ENCODE measurements at regions not wholly inside any gene's neighbourhood (a gene's known extent, or its start where the extent isn't known, plus 50 kb on each side); places are given as distances from the start of the nearest gene placed in this dataset.

GRCh38 chr5:2006193-2006970, 123.7 kb upstream of the IRX4 start:
- Mint-ChIP-seq H3K9me3 (no peaks in the 10 kb centered on the region), H3K4me1 (ENCODE audit: low read depth in 2 of 2) (no peaks in the 10 kb centered on the region), H3K4me3 (no peak overlapping the region), H3K27ac (no peak overlapping the region), H3K36me3 (ENCODE audit: insufficient read depth) (no peaks in the 10 kb centered on the region), H3K27me3 (peaks cover 32 to 58% of the 10 kb centered on the region in 2 donors)
- ATAC-seq (replicated peaks) (no peak), DNase-seq (no peak)

GRCh38 chr5:2005101-2006041, 122.6 kb upstream of the IRX4 start:
- Mint-ChIP-seq H3K9me3 (no peaks in the 10 kb centered on the region), H3K27me3 (peaks cover 41 to 58% of the 10 kb centered on the region in 2 donors), H3K4me1 (ENCODE audit: low read depth in 2 of 2) (no peaks in the 10 kb centered on the region), H3K27ac (no peak overlapping the region), H3K36me3 (ENCODE audit: insufficient read depth) (no peaks in the 10 kb centered on the region), H3K4me3 (no peak overlapping the region)
- DNase-seq (no peak), ATAC-seq (replicated peaks) (no peak)

- peaks cover 44 to 63% of the 10 kb centered on the region in 2 donors for H3K27me3 Mint-ChIP-seq
Observed at GRCh38 chr5:2003690-2004365, 121.1 kb upstream of the IRX4 start.

GRCh38 chr5:2003206-2003605, 120.5 kb upstream of the IRX4 start:
- H3K36me3 Mint-ChIP-seq (ENCODE audit: insufficient read depth) = no peaks in the 10 kb centered on the region
- ATAC-seq (replicated peaks) (no peak), DNase-seq (no peak)
- peaks cover 4 to 6% of the 10 kb centered on the region in 2 donors for H3K9me3 Mint-ChIP-seq
- peaks cover 43 to 63% of the 10 kb centered on the region in 2 donors for H3K27me3 Mint-ChIP-seq
- H3K27ac Mint-ChIP-seq = no peak overlapping the region
- no peak overlapping the region for H3K4me3 Mint-ChIP-seq
- H3K4me1 Mint-ChIP-seq (ENCODE audit: low read depth in 2 of 2) = no peaks in the 10 kb centered on the region

More at GRCh38 chr5:2003690-2004365, 121.1 kb upstream of the IRX4 start:
- Mint-ChIP-seq H3K4me3 (no peak overlapping the region), H3K27ac (no peak overlapping the region), H3K36me3 (ENCODE audit: insufficient read depth) (no peaks in the 10 kb centered on the region), H3K4me1 (ENCODE audit: low read depth in 2 of 2) (no peaks in the 10 kb centered on the region), H3K9me3 (no peaks in the 10 kb centered on the region)
- ATAC-seq (replicated peaks) (no peak), DNase-seq (no peak)

- ATAC-seq (replicated peaks) (no peak), DNase-seq (no peak)
- H3K4me3 Mint-ChIP-seq = no peak overlapping the region
- no peak overlapping the region for H3K27ac Mint-ChIP-seq
- H3K4me1 Mint-ChIP-seq (ENCODE audit: low read depth in 2 of 2) = no peaks in the 10 kb centered on the region
- H3K9me3 Mint-ChIP-seq = peaks cover 8 to 12% of the 10 kb centered on the region in 2 donors
- no peaks in the 10 kb centered on the region for H3K36me3 Mint-ChIP-seq (ENCODE audit: insufficient read depth)
- H3K27me3 Mint-ChIP-seq = peaks cover 47 to 68% of the 10 kb centered on the region in 2 donors
Observed at GRCh38 chr5:2001300-2001699, 118.6 kb upstream of the IRX4 start.

GRCh38 chr5:2000591-2000990, 117.9 kb upstream of the IRX4 start:
- no peaks in the 10 kb centered on the region for H3K36me3 Mint-ChIP-seq (ENCODE audit: insufficient read depth)
- no peak overlapping the region for H3K4me3 Mint-ChIP-seq
- no peak overlapping the region for H3K27ac Mint-ChIP-seq
- peaks cover 47 to 68% of the 10 kb centered on the region in 2 donors for H3K27me3 Mint-ChIP-seq
- ATAC-seq (replicated peaks) (no peak), DNase-seq (no peak)
- peaks cover 8 to 12% of the 10 kb centered on the region in 2 donors for H3K9me3 Mint-ChIP-seq
- no peaks in the 10 kb centered on the region for H3K4me1 Mint-ChIP-seq (ENCODE audit: low read depth in 2 of 2)

- peaks cover 43 to 72% of the 10 kb centered on the region in 2 donors for H3K27me3 Mint-ChIP-seq
- peaks cover 8 to 12% of the 10 kb centered on the region in 2 donors for H3K9me3 Mint-ChIP-seq
- DNase-seq (no peak), ATAC-seq (replicated peaks) (no peak)
- H3K4me3 Mint-ChIP-seq = no peak overlapping the region
- H3K4me1 Mint-ChIP-seq (ENCODE audit: low read depth in 2 of 2) = no peaks in the 10 kb centered on the region
- H3K36me3 Mint-ChIP-seq (ENCODE audit: insufficient read depth) = no peaks in the 10 kb centered on the region
- no peak overlapping the region for H3K27ac Mint-ChIP-seq
Observed at GRCh38 chr5:1999794-2000193, 117.1 kb upstream of the IRX4 start.

- ATAC-seq (replicated peaks) (no peak), DNase-seq (no peak)
- Mint-ChIP-seq H3K27me3 (peaks cover 52 to 73% of the 10 kb centered on the region in 2 donors), H3K9me3 (peaks cover 8 to 17% of the 10 kb centered on the region in 2 donors), H3K27ac (no peak overlapping the region), H3K4me3 (no peak overlapping the region), H3K4me1 (ENCODE audit: low read depth in 2 of 2) (no peaks in the 10 kb centered on the region), H3K36me3 (ENCODE audit: insufficient read depth) (no peaks in the 10 kb centered on the region)
Observed at GRCh38 chr5:1998716-1999317, 116.1 kb upstream of the IRX4 start.

GRCh38 chr5:1998348-1998669, 115.6 kb upstream of the IRX4 start:
- no peaks in the 10 kb centered on the region for H3K4me1 Mint-ChIP-seq (ENCODE audit: low read depth in 2 of 2)
- H3K9me3 Mint-ChIP-seq = peaks cover 8 to 19% of the 10 kb centered on the region in 2 donors
- no peaks in the 10 kb centered on the region for H3K36me3 Mint-ChIP-seq (ENCODE audit: insufficient read depth)
- no peak overlapping the region for H3K4me3 Mint-ChIP-seq
- no peak overlapping the region for H3K27ac Mint-ChIP-seq
- ATAC-seq (replicated peaks) (no peak), DNase-seq (no peak)
- H3K27me3 Mint-ChIP-seq = peaks cover 51 to 73% of the 10 kb centered on the region in 2 donors

GRCh38 chr5:1997640-1998347, 115.1 kb upstream of the IRX4 start:
- Mint-ChIP-seq H3K9me3 (peaks cover 8 to 19% of the 10 kb centered on the region in 2 donors), H3K4me3 (no peak overlapping the region), H3K4me1 (ENCODE audit: low read depth in 2 of 2) (no peaks in the 10 kb centered on the region), H3K27me3 (peaks cover 49 to 72% of the 10 kb centered on the region in 2 donors), H3K36me3 (ENCODE audit: insufficient read depth) (no peaks in the 10 kb centered on the region), H3K27ac (no peak overlapping the region)
- ATAC-seq (replicated peaks) = no peak
- no peak for DNase-seq

GRCh38 chr5:1995491-1995890, 112.8 kb upstream of the IRX4 start:
- H3K4me1 Mint-ChIP-seq (ENCODE audit: low read depth in 2 of 2) = no peaks in the 10 kb centered on the region
- H3K27ac Mint-ChIP-seq = no peak overlapping the region
- peaks cover 42 to 56% of the 10 kb centered on the region in 2 donors for H3K27me3 Mint-ChIP-seq
- H3K36me3 Mint-ChIP-seq (ENCODE audit: insufficient read depth) = no peaks in the 10 kb centered on the region
- H3K9me3 Mint-ChIP-seq = peaks cover 8 to 19% of the 10 kb centered on the region in 2 donors
- DNase-seq (no peak), ATAC-seq (replicated peaks) (no peak)
- no peak overlapping the region for H3K4me3 Mint-ChIP-seq

GRCh38 chr5:1987471-1987870, 104.7 kb upstream of the IRX4 start:
- no peak for ATAC-seq (replicated peaks)
- Mint-ChIP-seq H3K4me1 (ENCODE audit: low read depth in 2 of 2) (no peaks in the 10 kb centered on the region), H3K27ac (no peak overlapping the region), H3K4me3 (no peak overlapping the region), H3K36me3 (ENCODE audit: insufficient read depth) (no peaks in the 10 kb centered on the region), H3K27me3 (peaks cover 57% of the 10 kb centered on the region in 2 donors), H3K9me3 (peaks cover 0 to 3% of the 10 kb centered on the region in 2 donors)
- DNase-seq = no peak

All from effector memory CD8-positive, alpha-beta T cell (primary cell).